Spleen (tissue), 11 donors: ENCODE measurements at regions not wholly inside any gene's neighbourhood (a gene's known extent, or its start where the extent isn't known, plus 50 kb on each side); places are given as distances from the start of the nearest gene placed in this dataset.
A peak's percentile ranks its signal among the peaks of the same experiment; 100 is the strongest.

Experiments used
- DNase-seq: peaks from one replicate; pipeline ENCODE4 v3.0.0-alpha.2; 2020
- H3K27ac ChIP-seq, 8 donors: fragments of 200-600 bp; sonication (generic) in 7 of 8; 1 replicate in 4 of 8; 2 replicates in 4 of 8; pipeline versions ENCODE4 v1.5.0 to v1.8.0; 2016 to 2021; ENCODE audit warnings: inconsistent platforms in 4 of 8, mild to moderate bottlenecking in 4 of 8, moderate library complexity in 1 of 8
- H3K27me3 ChIP-seq, 7 donors: fragments of 200-600 bp; sonication (generic) in 6 of 7; replicated peaks in 1 of 7; 1 replicate in 4 of 7; 2 replicates in 3 of 7; pipeline versions ENCODE4 v1.5.0 to v1.8.0; 2016 to 2021; ENCODE audit warnings: inconsistent platforms in 3 of 7, mild to moderate bottlenecking in 1 of 7
- H3K36me3 ChIP-seq, 6 donors: fragments of 200-600 bp; sonication (generic) in 5 of 6; 1 replicate in 4 of 6; 2 replicates in 2 of 6; pipeline versions ENCODE4 v1.5.0 to v1.8.0; 2016 to 2021; ENCODE audit warnings: inconsistent platforms in 2 of 6
- H3K4me1 ChIP-seq, 6 donors: fragments of 200-600 bp; sonication (generic) in 5 of 6; 1 replicate in 3 of 6; 2 replicates in 3 of 6; pipeline versions ENCODE4 v1.5.0 to v1.8.0; 2016 to 2021; ENCODE audit warnings: inconsistent platforms in 3 of 6
- H3K4me3 ChIP-seq, 8 donors: fragments of 200-600 bp; sonication (generic) in 7 of 8; 1 replicate in 4 of 8; 2 replicates in 4 of 8; pipeline versions ENCODE4 v1.5.0 to v1.8.0; 2016 to 2021; ENCODE audit warnings: inconsistent platforms in 4 of 8, mild to moderate bottlenecking in 4 of 8, moderate library complexity in 2 of 8
- H3K9me3 ChIP-seq, 8 donors: fragments of 200-600 bp; sonication (generic) in 7 of 8; 1 replicate in 4 of 8; 2 replicates in 4 of 8; pipeline versions ENCODE4 v1.5.0 to v1.8.0; 2016 to 2021; ENCODE audit warnings: inconsistent platforms in 4 of 8
- POLR2A ChIP-seq, 3 donors: fragments of 450-650 bp; IDR thresholded peaks; one replicate each; pipeline ENCODE4 v1.5.1; 2017; ENCODE audit warnings: antibody characterized with exemption in 3 of 3, mild to moderate bottlenecking in 1 of 3
- POLR2AphosphoS5 ChIP-seq, 3 donors: sonication (generic); formaldehyde crosslinking; IDR thresholded peaks; one replicate each; pipeline ENCODE4 v1.5.1; 2017; ENCODE audit warnings: antibody characterized with exemption in 3 of 3
- WGBS, 5 donors: extraction: QIAGEN DNeasy Blood & Tissue Kit in 3 of 5; methylation state at CpG; one replicate each; pipeline versions ENCODE4 v1.1.5 to v1.1.7; 2013 to 2018; 5-methylcytosine and 5-hydroxymethylcytosine counted together
- intact Hi-C: fragments of 100-400 bp; cut with DNase I; formaldehyde crosslinking; loops from one replicate; pipeline ENCODE4 v1.15.0; 2023; ENCODE audit warnings: low total_unique reads
- TF ChIP-seq, protein P1 (sequence below), 11 experiments: fragments of 200-600 bp in 7 of 11; fragments of 450-650 bp in 4 of 11; sonication (generic) in 4 of 11; IDR thresholded peaks in 8 of 11; conservative IDR thresholded peaks in 3 of 11; 1 replicate in 7 of 11; 2 replicates in 4 of 11; pipeline versions ENCODE4 v1.4.0 to v1.8.0; 2016 to 2021; ENCODE audit warnings: antibody characterized with exemption in 11 of 11, inconsistent platforms in 4 of 11, mild to moderate bottlenecking in 1 of 11
- donor health status: healthy with polysubstance abuse.
- donor health status: DM: no; HTN: no; CAD: no; lungs with moderate emphysema.
- donor health status: DM: no; HTN: no; CAD: no.
- donor health status: Bipolar disorder and iron deficiency.
- donor health status: healthy.
- donor health status: DM: no; HTN: no; CAD: no.
- donor health status: DM: yes; HTN: yes; CAD: no.

DNA sequence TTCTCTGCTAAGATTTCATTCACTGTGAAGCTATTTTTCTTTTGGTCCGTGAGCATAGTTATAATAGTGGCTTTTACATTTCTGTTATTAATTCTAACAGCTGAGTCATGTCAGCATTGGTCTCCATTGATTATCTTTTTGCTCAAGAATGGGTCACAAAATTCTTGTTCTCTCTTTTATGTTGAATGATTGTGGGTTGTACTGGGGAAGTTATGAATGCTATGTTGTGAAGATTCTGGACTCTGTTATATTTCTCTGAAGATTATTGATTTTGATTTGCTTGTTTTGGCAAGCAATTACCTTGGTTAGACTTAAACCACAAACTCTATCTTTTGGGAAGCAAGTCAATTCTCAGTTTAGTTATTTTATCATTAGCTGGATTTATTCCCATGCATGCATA, 98.8 kb downstream of the IRX5 start:
- intact Hi-C loops, result no loop called here
- peaks cover 0 to 22% (median 0%) of the 10 kb centered on the region in 7 donors for H3K27me3 ChIP-seq
- no peak for DNase-seq
- peaks cover 0 to 21% (median 17%) of the 10 kb centered on the region in 8 donors for H3K9me3 ChIP-seq
- H3K36me3 ChIP-seq, result no peaks in the 10 kb centered on the region
- no peaks in the 10 kb centered on the region for H3K4me1 ChIP-seq
- TF ChIP-seq POLR2A (IDR thresholded peaks at IDR 0.05) (no peak), POLR2AphosphoS5 (IDR thresholded peaks at IDR 0.05) (no peak)
- TF ChIP-seq, protein P1, sequence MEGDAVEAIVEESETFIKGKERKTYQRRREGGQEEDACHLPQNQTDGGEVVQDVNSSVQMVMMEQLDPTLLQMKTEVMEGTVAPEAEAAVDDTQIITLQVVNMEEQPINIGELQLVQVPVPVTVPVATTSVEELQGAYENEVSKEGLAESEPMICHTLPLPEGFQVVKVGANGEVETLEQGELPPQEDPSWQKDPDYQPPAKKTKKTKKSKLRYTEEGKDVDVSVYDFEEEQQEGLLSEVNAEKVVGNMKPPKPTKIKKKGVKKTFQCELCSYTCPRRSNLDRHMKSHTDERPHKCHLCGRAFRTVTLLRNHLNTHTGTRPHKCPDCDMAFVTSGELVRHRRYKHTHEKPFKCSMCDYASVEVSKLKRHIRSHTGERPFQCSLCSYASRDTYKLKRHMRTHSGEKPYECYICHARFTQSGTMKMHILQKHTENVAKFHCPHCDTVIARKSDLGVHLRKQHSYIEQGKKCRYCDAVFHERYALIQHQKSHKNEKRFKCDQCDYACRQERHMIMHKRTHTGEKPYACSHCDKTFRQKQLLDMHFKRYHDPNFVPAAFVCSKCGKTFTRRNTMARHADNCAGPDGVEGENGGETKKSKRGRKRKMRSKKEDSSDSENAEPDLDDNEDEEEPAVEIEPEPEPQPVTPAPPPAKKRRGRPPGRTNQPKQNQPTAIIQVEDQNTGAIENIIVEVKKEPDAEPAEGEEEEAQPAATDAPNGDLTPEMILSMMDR (IDR thresholded peaks at IDR 0.05 in 8 of 11, conservative IDR thresholded peaks at IDR 0.05 in 3 of 11), result no peak
- no peak overlapping the region for H3K27ac ChIP-seq
- 50 to 91% (median 86%) methylated on average over 1 of the region's 1 CpG for WGBS, 5 donors
- H3K4me3 ChIP-seq, result no peak overlapping the region

DNA sequence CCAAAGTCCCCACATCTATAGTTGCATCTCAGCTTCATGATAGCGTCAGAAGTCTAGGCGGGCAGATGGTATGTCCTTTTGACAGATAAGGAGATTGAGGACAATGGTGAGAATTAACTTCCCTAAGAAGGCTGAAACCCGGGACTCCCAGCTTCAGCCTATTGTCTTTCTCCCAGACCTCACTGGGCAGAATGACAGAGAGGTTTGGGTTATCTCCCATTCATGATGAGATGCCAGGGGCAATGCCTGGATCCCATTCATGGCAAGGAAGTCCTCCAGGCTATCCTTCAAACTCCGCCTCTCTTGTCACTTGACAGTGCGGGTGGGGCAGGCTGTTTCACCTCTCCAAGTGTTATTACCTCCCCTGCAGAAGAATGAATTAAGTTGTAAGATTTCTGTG, 100.3 kb downstream of the IRX5 start:
- WGBS, 5 donors, result 52 to 65% (median 61%) methylated on average over 5 of the region's 5 CpGs
- intact Hi-C loops, result no loop called here
- Histone ChIP-seq H3K4me1 (no peaks in the 10 kb centered on the region), H3K9me3 (peaks cover 0 to 21% (median 17%) of the 10 kb centered on the region in 8 donors), H3K27me3 (peaks cover 0 to 22% (median 0%) of the 10 kb centered on the region in 7 donors), H3K27ac (no peak overlapping the region), H3K4me3 (no peak overlapping the region), H3K36me3 (no peaks in the 10 kb centered on the region)
- peak; percentile 36 for DNase-seq
- TF ChIP-seq, protein P1 (IDR thresholded peaks at IDR 0.05 in 8 of 11, conservative IDR thresholded peaks at IDR 0.05 in 3 of 11), result no peak
- TF ChIP-seq POLR2AphosphoS5 (IDR thresholded peaks at IDR 0.05) (no peak), POLR2A (IDR thresholded peaks at IDR 0.05) (no peak)

DNA sequence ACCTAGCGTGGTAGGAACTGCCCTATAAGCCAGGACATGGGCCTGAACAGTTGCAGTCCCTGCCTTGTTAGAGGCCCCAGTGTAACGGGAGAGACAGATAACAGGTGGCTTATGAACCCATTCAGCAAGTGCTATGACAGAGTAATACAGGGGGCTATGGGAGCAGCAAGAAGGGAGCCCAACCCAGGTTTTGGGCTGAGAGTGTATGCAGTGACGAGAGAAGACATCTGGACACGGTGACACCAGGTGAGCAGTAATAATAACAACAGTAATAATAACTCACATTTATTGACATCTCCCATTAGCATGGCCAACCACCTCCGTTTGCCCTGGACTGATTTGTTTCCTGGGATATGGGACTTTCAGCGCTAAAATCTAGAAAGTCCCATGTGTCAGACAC, 100.8 kb downstream of the IRX5 start:
- Histone ChIP-seq H3K4me3 (no peak overlapping the region), H3K4me1 (no peaks in the 10 kb centered on the region), H3K36me3 (no peaks in the 10 kb centered on the region), H3K27me3 (peaks cover 0 to 22% (median 0%) of the 10 kb centered on the region in 7 donors), H3K9me3 (peaks cover 0 to 21% (median 16%) of the 10 kb centered on the region in 8 donors), H3K27ac (no peak overlapping the region)
- DNase-seq, result no peak
- WGBS, 5 donors, result 75 to 81% (median 79%) methylated on average over 6 of the region's 6 CpGs
- intact Hi-C loops, result no loop called here
- TF ChIP-seq POLR2A (IDR thresholded peaks at IDR 0.05) (no peak), POLR2AphosphoS5 (IDR thresholded peaks at IDR 0.05) (no peak)
- TF ChIP-seq, protein P1 (IDR thresholded peaks at IDR 0.05 in 8 of 11, conservative IDR thresholded peaks at IDR 0.05 in 3 of 11), result no peak

GRCh38 chr16:55033225-55034156, 102.8 kb downstream of the IRX5 start:
- TF ChIP-seq, protein P1 (IDR thresholded peaks at IDR 0.05 in 8 of 11, conservative IDR thresholded peaks at IDR 0.05 in 3 of 11), result no peak
- TF ChIP-seq POLR2A (IDR thresholded peaks at IDR 0.05), result no peak
- TF ChIP-seq POLR2AphosphoS5 (IDR thresholded peaks at IDR 0.05), result no peak
- Histone ChIP-seq H3K36me3 (no peaks in the 10 kb centered on the region), H3K4me3 (no peak overlapping the region), H3K27me3 (peaks cover 0 to 22% (median 0%) of the 10 kb centered on the region in 7 donors), H3K9me3 (peaks cover 0 to 18% (median 10%) of the 10 kb centered on the region in 8 donors), H3K27ac (no peak overlapping the region), H3K4me1 (no peaks in the 10 kb centered on the region)
- intact Hi-C loops, result no loop called here
- whole genome bisulfite sequencing, 5 donors, result 85 to 89% (median 87%) methylated on average over 28 of the region's 28 CpGs
- peak; percentile 49 for DNase-seq
